Neural cell (in vitro differentiated cells): ENCODE measurements at regions not wholly inside any gene's neighbourhood (a gene's known extent, or its start where the extent isn't known, plus 50 kb on each side); places are given as distances from the start of the nearest gene placed in this dataset.

ENCODE experiments used
- H2AFZ ChIP-seq: fragments of 200-600, 300-800 bp; sonication (generic), shearing (Covaris generic); 2 replicates; pipeline ENCODE4 v1.6.0; 2014; ENCODE audit warnings: low read depth, mild to moderate bottlenecking, antibody characterized with exemption, low read length, moderate library complexity
- H3F3A ChIP-seq: fragments of 200-600 bp; shearing (Covaris generic); 2 replicates; pipeline ENCODE4 v1.6.1; 2016; ENCODE audit warnings: mild to moderate bottlenecking, moderate library complexity, mixed read lengths, antibody characterized with exemption, low read length; ENCODE audit not compliant: insufficient read depth, poor library complexity, severe bottlenecking
- H3K27ac ChIP-seq: fragments of 200-600, 300-800 bp; sonication (generic), shearing (Covaris generic); 2 replicates; pipeline ENCODE4 v1.5.1; 2014; ENCODE audit warnings: mild to moderate bottlenecking, low read length, moderate library complexity
- H3K27me3 ChIP-seq: fragments of 300-800, 200-600 bp; sonication (generic), shearing (Covaris generic); 2 replicates; pipeline ENCODE4 v1.6.0; 2014; ENCODE audit warnings: mild to moderate bottlenecking, low read depth, low read length, moderate library complexity; ENCODE audit not compliant: insufficient read depth
- H3K36me3 ChIP-seq: fragments of 300-800, 200-600 bp; sonication (generic), shearing (Covaris generic); 2 replicates; pipeline ENCODE4 v1.5.1; 2014; ENCODE audit warnings: mild to moderate bottlenecking, antibody characterized with exemption, low read length, moderate library complexity; ENCODE audit not compliant: insufficient read depth
- H3K4me2 ChIP-seq: fragments of 300-800, 200-600 bp; sonication (generic), shearing (Covaris generic); 2 replicates; pipeline ENCODE4 v1.6.0; 2014; ENCODE audit warnings: mild to moderate bottlenecking, low read length
- H3K4me3 ChIP-seq: fragments of 300-800, 200-600 bp; sonication (generic), shearing (Covaris generic); 2 replicates; pipeline ENCODE4 v1.5.1; 2014; ENCODE audit warnings: mild to moderate bottlenecking, low read length, moderate library complexity
- H3K79me2 ChIP-seq: fragments of 200-600 bp; shearing (Covaris generic); replicated peaks from 2 replicates; pipeline ENCODE4 v1.6.0; 2014; ENCODE audit warnings: mild to moderate bottlenecking, low read length, moderate library complexity; ENCODE audit not compliant: insufficient read depth
- H3K9ac ChIP-seq: fragments of 300-800, 200-600 bp; sonication (generic), shearing (Covaris generic); 2 replicates; pipeline ENCODE4 v1.6.1; 2016; ENCODE audit warnings: mild to moderate bottlenecking, low read length, mixed read lengths
- H3K9me2 ChIP-seq: fragments of 200-600 bp; shearing (Covaris generic); 2 replicates; pipeline ENCODE4 v1.6.1; 2016; ENCODE audit warnings: mild to moderate bottlenecking, low read length, mixed read lengths; ENCODE audit not compliant: insufficient read depth
- H3K9me3 ChIP-seq: fragments of 200-600, 300-800 bp; sonication (generic), shearing (Covaris generic); 2 replicates; pipeline ENCODE4 v1.6.1; 2016; ENCODE audit warnings: mild to moderate bottlenecking, mixed run types, low read length, moderate library complexity, mixed read lengths
- H4K20me1 ChIP-seq: fragments of 200-600 bp; shearing (Covaris generic); 2 replicates; pipeline ENCODE4 v1.6.1; 2016; ENCODE audit warnings: mild to moderate bottlenecking, mixed run types; ENCODE audit not compliant: insufficient read depth
- EP300 ChIP-seq: fragments of 450-650 bp; conservative IDR thresholded peaks from 2 replicates; pipeline ENCODE4 v1.6.1; 2014; ENCODE audit warnings: antibody characterized with exemption, mild to moderate bottlenecking, moderate library complexity; ENCODE audit not compliant: poor library complexity, severe bottlenecking
- EZH2 ChIP-seq: fragments of 200-600, 300-800 bp; shearing (Covaris generic), sonication (generic); IDR thresholded peaks from 2 replicates; pipeline ENCODE4 v1.6.1; 2014; ENCODE audit warnings: antibody characterized with exemption, low read length, borderline replicate concordance, mild to moderate bottlenecking; ENCODE audit not compliant: insufficient read depth, poor library complexity, severe bottlenecking
- MXI1 ChIP-seq: fragments of 450-650 bp; conservative IDR thresholded peaks from 2 replicates; pipeline ENCODE4 v1.6.1; 2014; ENCODE audit warnings: antibody characterized with exemption, mild to moderate bottlenecking; ENCODE audit not compliant: poor library complexity, severe bottlenecking
- POLR2AphosphoS5 ChIP-seq: IDR thresholded peaks from 2 replicates; pipeline ENCODE4 v1.6.1; 2012
- RAD21 ChIP-seq: fragments of 450-650 bp; conservative IDR thresholded peaks from 2 replicates; pipeline ENCODE4 v1.6.1; 2014; ENCODE audit warnings: antibody characterized with exemption, mild to moderate bottlenecking, moderate library complexity
- SMC3 ChIP-seq: fragments of 450-650 bp; conservative IDR thresholded peaks from 2 replicates; pipeline ENCODE4 v1.6.1; 2014; ENCODE audit warnings: antibody characterized with exemption, mild to moderate bottlenecking, moderate library complexity; ENCODE audit not compliant: poor library complexity
- TAF1 ChIP-seq: IDR thresholded peaks from 2 replicates; pipeline ENCODE4 v1.6.1; 2012; ENCODE audit warnings: low read depth
- TF ChIP-seq, protein P1 (sequence below): IDR thresholded peaks from 2 replicates; pipeline ENCODE4 v1.6.1; 2012; ENCODE audit warnings: borderline replicate concordance
- TF ChIP-seq, protein P2 (sequence below): fragments of 450-650 bp; IDR thresholded peaks from 2 replicates; pipeline ENCODE4 v1.5.1; 2014; ENCODE audit warnings: antibody characterized with exemption, mild to moderate bottlenecking, moderate library complexity; ENCODE audit not compliant: poor library complexity, severe bottlenecking

DNA sequence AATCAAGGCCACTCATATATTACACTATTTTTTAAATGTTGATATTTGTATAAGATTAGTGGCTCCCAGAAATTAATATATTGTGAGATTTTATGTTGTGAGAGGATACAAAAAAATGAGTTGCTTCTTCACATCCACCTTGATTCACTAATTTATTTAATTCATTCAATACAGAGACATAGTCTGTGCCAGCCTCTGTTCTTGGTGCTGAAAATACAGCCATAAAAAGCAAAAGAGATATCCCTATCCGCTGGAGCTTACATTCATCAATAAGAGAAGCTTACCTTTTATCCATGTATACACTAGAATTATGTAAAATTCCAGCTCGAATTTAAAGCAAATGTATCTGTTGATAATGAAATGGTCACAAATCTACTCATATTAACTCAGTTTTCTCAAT is 92.2 kb upstream of the GABRG2 start:
- TF ChIP-seq, protein P1, sequence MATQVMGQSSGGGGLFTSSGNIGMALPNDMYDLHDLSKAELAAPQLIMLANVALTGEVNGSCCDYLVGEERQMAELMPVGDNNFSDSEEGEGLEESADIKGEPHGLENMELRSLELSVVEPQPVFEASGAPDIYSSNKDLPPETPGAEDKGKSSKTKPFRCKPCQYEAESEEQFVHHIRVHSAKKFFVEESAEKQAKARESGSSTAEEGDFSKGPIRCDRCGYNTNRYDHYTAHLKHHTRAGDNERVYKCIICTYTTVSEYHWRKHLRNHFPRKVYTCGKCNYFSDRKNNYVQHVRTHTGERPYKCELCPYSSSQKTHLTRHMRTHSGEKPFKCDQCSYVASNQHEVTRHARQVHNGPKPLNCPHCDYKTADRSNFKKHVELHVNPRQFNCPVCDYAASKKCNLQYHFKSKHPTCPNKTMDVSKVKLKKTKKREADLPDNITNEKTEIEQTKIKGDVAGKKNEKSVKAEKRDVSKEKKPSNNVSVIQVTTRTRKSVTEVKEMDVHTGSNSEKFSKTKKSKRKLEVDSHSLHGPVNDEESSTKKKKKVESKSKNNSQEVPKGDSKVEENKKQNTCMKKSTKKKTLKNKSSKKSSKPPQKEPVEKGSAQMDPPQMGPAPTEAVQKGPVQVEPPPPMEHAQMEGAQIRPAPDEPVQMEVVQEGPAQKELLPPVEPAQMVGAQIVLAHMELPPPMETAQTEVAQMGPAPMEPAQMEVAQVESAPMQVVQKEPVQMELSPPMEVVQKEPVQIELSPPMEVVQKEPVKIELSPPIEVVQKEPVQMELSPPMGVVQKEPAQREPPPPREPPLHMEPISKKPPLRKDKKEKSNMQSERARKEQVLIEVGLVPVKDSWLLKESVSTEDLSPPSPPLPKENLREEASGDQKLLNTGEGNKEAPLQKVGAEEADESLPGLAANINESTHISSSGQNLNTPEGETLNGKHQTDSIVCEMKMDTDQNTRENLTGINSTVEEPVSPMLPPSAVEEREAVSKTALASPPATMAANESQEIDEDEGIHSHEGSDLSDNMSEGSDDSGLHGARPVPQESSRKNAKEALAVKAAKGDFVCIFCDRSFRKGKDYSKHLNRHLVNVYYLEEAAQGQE, result no peak
- TF ChIP-seq TAF1 (no peak), EP300 (no peak), SMC3 (no peak), POLR2AphosphoS5 (no peak), MXI1 (no peak), EZH2 (no peak), RAD21 (no peak)
- TF ChIP-seq, protein P2, sequence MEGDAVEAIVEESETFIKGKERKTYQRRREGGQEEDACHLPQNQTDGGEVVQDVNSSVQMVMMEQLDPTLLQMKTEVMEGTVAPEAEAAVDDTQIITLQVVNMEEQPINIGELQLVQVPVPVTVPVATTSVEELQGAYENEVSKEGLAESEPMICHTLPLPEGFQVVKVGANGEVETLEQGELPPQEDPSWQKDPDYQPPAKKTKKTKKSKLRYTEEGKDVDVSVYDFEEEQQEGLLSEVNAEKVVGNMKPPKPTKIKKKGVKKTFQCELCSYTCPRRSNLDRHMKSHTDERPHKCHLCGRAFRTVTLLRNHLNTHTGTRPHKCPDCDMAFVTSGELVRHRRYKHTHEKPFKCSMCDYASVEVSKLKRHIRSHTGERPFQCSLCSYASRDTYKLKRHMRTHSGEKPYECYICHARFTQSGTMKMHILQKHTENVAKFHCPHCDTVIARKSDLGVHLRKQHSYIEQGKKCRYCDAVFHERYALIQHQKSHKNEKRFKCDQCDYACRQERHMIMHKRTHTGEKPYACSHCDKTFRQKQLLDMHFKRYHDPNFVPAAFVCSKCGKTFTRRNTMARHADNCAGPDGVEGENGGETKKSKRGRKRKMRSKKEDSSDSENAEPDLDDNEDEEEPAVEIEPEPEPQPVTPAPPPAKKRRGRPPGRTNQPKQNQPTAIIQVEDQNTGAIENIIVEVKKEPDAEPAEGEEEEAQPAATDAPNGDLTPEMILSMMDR, result no peak
- Histone ChIP-seq H3F3A (no peaks in the 10 kb centered on the region), H3K4me3 (no peak overlapping the region), H4K20me1 (no peaks in the 10 kb centered on the region), H3K9me3 (no peaks in the 10 kb centered on the region), H3K9me2 (no peaks in the 10 kb centered on the region), H3K79me2 (no peaks in the 10 kb centered on the region), H2AFZ (no peak overlapping the region), H3K36me3 (no peaks in the 10 kb centered on the region), H3K4me2 (no peak overlapping the region), H3K27me3 (no peaks in the 10 kb centered on the region), H3K9ac (no peak overlapping the region), H3K27ac (no peak overlapping the region)

DNA sequence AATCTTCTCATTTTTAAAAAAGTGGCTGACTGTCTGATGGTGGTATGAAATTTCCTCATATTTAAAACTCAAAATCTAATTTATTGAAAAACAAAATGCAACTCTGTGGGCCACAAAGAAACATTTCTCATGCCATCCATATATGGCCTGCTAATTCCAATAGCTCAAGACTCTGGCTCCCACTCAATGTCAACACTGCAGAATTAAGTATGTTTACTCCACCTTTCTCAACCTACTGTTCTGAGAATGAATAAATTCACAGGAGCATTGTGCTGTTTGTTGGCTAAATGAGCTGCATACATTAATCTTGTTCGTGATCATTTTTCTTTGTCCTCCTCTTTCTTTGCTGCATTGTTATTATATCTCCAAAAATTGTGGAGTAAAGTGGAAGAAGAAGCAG is 79.5 kb upstream of the GABRG2 start:
- Histone ChIP-seq H3F3A (no peaks in the 10 kb centered on the region), H3K27me3 (no peaks in the 10 kb centered on the region), H3K9me2 (no peaks in the 10 kb centered on the region), H3K79me2 (no peaks in the 10 kb centered on the region), H4K20me1 (no peaks in the 10 kb centered on the region), H3K4me3 (no peak overlapping the region), H3K36me3 (no peaks in the 10 kb centered on the region), H2AFZ (no peak overlapping the region), H3K9ac (no peak overlapping the region), H3K4me2 (no peak overlapping the region), H3K9me3 (no peaks in the 10 kb centered on the region), H3K27ac (no peak overlapping the region)
- TF ChIP-seq RAD21 (no peak), TAF1 (no peak), SMC3 (no peak), MXI1 (no peak), EZH2 (no peak), POLR2AphosphoS5 (no peak), EP300 (no peak)
- TF ChIP-seq, protein P2, result no peak
- TF ChIP-seq, protein P1, result no peak
